SW 1271 (cell line): ENCODE measurements at regions not wholly inside any gene's neighbourhood (a gene's known extent, or its start where the extent isn't known, plus 50 kb on each side); places are given as distances from the start of the nearest gene placed in this dataset.

Experiments
- DNase-seq, 2 experiments: peaks; one replicate each; lab custom pipeline; 2025; lab: John Stamatoyannopoulos, UW

DNA sequence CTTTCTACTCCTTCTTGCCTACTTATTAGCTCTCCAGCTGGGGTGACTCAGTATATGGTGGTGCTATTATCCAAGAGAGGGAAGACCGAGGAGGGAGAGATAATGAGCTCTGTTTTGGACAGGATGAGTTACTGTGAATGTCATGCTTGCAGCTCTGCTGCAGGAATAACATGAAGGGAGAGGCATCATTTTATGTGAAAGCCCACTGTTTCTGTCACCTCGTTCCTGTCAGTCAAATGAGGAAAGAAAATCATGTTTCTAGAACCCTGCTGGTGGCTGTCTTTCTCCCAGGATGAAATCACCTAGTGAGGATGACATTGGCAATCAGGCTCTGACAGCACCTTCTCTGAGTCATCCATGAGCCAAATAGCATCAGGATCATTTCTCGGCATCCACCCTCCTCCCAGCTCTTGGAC lies 1291.6 kb upstream of the AUTS2 start:
- DNase-seq: no peak

GRCh38 chr7:68309271-68309670 lies 1289.0 kb upstream of the AUTS2 start:
- no peak for DNase-seq

DNA sequence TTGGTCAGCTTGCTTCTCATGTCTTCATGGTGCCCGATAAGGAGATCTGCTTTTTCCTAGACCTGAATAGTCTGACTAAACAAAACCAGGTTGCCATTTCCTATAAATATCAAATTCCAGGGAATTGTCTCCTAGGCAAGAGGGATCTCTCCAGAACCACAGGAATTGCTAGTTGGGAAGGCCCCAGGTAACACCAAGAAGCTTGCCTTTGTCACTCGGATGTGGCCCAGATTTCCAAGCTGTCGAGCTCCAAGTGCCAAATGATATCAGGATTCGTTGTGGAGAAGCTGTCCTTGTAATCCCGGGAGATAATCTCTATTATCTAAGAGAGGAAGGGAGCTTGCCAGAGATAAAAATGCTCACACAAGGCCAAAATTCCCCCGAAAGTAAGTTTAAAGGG lies 1288.5 kb upstream of the AUTS2 start:
- DNase-seq: no peak

GRCh38 chr7:68311958-68312357 lies 1286.3 kb upstream of the AUTS2 start:
- DNase-seq: no peak

DNA sequence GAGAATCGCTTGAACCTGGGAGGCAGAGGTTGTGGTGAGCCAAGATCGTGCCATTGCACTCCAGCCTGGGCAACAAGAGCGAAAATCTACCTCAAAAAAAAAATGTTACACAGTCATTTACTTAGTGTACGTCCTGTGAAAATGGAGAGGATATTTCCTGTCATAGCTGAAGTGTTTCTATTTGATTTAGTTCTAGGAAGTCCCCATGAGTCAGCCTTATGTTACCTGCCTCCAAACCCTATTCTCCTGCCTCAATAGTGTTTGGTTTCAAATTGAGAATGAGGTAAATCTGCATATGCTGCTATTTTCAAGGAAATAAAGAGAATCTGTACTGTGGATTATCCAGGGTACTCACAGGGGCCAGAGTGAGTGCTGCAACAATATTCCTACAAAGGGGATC lies 1284.5 kb upstream of the AUTS2 start:
- DNase-seq: no peak

DNA sequence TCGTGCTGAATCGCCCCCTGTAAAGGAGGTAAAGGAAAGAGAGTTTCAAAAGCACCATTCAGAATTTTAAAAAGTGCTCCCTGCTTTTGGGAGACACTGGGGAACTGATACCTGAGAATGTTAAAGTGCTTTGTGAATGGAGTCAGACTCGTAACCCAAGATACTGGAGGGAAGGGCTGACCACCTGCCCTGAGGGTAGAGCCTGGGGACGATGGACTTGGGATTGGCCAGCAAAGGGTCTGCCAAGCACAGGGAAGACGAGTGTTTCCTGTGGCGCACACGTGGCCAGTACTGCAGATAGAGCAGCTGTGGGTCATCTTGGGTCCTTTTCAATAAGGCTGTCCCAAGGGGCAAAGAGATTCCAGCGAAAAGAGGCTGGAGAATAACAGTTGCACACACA lies 1284.1 kb upstream of the AUTS2 start:
- no peak for DNase-seq

DNA sequence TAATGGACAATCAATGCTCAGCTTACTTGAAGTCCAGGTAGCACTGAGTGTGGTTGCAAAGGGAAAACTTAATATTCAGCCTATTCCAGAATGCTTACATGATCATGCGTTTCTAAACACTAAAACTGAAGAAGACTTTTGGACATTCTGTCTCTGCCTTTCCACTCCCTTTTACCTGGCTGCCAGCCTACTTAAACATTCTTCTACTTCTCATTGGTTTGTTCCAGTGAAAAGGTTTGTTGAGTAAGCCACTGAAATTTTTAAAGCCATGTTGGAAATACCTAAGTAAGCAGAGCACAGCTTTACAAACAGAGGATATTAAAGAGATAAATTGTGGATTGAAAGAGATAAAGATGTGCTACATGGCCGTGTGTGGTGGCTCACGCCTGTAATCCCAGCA lies 1280.8 kb upstream of the AUTS2 start:
- DNase-seq: no peak

DNA sequence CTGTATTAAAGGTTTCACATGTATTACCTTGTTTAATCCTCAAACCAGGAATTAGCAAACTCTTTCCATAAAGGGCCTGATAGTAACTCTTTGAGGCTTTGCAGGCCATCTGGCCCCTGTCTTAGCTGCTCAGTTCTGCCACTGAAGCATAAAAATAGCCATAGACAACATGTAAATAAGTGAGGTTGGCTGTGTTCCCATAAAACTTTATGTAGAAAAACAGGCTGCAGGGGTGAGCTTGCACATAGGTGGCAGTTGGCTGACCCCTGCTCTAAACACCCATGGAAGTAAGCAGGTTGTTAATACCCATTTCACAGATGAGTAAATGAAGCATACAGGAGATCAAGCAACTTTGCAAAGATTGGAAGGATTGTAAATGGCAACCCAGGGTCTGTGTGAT lies 1279.2 kb upstream of the AUTS2 start:
- no peak for DNase-seq

GRCh38 chr7:68321076-68321639 lies 1277.1 kb upstream of the AUTS2 start:
- no peak for DNase-seq

GRCh38 chr7:68321776-68322496 lies 1276.3 kb upstream of the AUTS2 start:
- no peak for DNase-seq

DNA sequence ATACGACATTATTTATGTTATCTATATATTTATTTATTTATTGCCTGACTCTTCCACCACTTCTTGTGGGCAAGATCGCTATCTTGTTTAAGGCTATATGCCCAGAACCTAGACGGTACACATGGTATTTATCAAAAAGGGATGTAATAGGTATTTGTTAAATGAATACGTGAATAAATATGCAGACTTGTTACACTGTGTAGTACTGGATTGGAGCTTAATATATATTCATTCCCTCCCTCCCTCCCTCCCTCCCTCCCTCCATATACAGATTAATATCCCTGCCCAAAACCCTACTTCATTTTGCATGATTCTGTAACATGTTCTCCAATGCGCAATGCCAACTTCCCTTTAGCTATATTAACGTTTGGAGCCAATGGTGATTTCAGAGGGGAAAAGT lies 1273.7 kb upstream of the AUTS2 start:
- DNase-seq: no peak

DNA sequence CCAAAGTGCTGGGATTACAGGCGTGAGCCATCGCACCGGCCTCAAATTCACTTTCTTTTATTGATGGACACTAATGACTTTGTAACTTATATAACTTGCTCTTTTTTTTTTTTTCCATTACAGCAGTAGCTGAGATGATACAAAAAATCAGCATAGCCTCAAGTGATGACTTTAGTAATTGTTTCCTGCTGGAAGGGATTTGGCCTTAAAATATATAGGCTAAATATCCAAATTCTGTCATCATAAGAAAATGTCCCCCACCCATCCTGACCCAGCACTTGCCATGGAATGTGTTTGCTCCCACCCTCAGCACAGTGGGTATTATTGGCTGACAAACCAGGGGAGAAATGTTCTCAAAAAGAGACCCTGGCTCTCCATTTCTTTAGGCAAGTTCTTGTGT lies 1264.1 kb upstream of the AUTS2 start:
- no peak for DNase-seq

- DNase-seq: no peak
These were observed 1263.5 kb upstream of the AUTS2 start for GRCh38 chr7:68334636-68335272.

DNA sequence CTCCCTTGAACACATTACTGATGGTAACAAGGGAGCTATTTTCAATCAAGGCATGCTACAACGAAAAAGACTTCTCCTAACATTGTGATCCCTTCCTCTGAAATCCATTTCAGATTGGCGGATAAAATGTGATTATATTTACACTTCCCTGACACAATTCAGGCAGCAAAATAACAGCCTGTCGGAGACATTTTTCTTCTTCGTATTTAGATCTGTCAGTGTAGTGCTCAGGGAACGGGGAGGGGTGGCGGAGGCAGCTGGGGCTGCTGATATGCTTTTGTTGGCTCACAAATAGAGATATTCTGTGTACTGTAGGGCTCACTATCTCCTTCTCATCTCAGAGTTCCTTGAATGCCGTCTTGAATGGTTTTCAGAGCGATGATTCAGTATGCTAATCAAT lies 1261.7 kb upstream of the AUTS2 start:
- DNase-seq: no peak

DNA sequence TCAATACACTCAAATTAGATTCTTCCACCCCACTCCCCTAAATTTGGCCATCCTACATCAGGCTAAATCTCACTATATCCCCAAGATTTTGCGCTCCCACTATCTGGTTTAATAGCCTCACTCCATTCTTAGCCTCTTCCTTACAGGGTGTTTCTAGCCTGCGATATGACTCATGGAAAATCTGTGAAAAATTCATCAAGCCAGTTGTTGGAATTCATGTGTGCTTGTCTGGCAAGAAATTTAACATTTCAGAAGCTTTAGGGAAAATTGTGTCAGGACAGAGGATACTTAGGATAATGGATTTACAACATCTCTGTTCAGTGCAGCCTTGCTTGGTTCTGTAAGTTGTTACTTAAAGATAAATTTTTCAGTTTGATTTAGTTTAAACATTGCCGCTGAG lies 1249.9 kb upstream of the AUTS2 start:
- no peak for DNase-seq

DNA sequence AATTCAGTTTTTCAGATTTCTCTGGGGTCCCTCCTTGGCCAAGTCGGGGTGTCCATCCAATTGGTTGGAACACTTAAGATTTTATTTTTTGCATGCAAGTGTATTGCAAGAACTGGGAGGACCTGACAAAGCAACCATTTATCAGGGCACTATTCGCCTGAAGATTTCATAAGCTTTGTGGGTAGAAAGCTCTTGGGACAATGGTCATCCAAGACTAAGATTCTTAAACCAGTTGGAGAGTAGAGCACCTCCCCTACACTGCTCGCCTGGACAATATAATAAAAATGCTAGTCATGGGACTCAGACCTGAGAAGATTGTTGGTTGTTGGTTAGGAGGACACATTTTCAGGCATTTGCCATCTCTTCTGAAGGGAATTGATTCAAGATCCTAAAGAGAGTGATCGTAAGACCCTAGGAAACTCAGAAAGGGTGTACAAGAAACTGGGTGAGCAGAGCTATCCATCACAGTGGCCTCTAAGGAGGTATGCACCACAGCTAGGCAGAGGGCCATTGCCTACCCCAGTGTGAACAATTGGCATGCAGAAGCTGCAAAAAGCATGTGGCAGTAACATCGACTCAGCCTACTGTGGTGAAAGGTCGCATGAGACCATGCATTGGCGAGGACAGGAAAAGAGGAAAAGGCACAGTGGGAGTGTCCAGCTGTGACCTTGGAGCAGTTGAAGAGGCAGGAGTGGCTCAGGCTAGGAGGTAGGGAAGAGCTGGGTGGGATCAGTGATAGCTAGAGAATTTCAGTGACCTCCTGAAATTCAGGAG lies 1235.3 kb upstream of the AUTS2 start:
- no peak for DNase-seq

- no peak for DNase-seq
These were observed 1233.2 kb upstream of the AUTS2 start for GRCh38 chr7:68364886-68365625.

DNA sequence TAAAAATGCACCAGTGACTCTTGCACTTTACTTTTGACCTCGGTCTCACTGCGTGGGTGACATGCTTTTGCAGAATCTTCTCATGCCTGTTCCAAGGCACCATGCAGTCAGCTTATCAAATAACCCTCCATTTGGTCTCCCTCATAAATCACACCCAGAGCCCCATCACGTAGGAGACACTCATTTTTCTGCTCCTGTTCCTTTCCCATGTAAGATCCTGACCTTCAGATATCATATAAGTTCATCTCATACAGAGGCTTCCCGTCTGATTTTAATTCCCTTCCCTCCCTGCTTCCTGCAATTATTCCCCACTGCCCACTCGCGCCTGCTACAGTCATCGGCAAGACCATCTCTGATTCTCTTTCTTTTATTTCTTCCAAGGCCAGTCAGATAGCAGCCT lies 1226.3 kb upstream of the AUTS2 start:
- DNase-seq: no peak

- no peak for DNase-seq
These were observed 1222.1 kb upstream of the AUTS2 start for GRCh38 chr7:68376131-68376661.

- no peak for DNase-seq
These were observed 1216.5 kb upstream of the AUTS2 start for GRCh38 chr7:68381731-68382130.

GRCh38 chr7:68384581-68384980 lies 1213.7 kb upstream of the AUTS2 start:
- no peak for DNase-seq

DNA sequence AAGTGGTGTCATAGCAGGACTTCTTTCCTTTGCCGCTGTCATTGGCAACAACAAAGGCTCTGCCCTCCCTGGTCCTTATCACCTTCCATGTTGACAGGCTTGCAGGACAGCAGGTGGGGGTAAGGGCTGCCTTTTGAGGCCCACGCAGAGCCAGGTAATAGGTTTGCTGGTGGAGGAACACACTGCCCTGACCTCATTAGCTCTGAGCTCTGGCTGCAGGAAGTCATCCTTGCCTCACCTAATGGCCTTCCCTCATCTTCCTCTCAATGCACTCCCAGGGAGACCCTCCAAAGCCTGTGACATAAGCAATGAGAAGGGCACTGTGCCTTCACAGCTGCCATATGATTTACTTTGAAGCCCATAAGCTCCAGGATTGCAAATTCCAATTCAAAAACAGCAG lies 1205.2 kb upstream of the AUTS2 start:
- no peak for DNase-seq
